GM23338 (cell line): ENCODE measurements at regions not wholly inside any gene's neighbourhood (a gene's known extent, or its start where the extent isn't known, plus 50 kb on each side); places are given as distances from the start of the nearest gene placed in this dataset.

ENCODE experiments used
- ATAC-seq: fragments of 200-7000 bp; cut with Tn5 transposase; 3 replicates; pipeline ENCODE4 v1.9.1; 2020
- DNase-seq: peaks from one replicate; pipeline ENCODE4 v3.0.0-alpha.2; 2015; ENCODE audit warnings: low spot score
- H2AFZ ChIP-seq: fragments of 200-600 bp; sonication (generic); 2 replicates; pipeline ENCODE4 v1.8.0; 2016; ENCODE audit warnings: antibody characterized with exemption, mild to moderate bottlenecking, moderate library complexity
- H3F3A ChIP-seq: fragments of 200-600 bp; sonication (generic); replicated peaks from 2 replicates; pipeline ENCODE4 v1.8.0; 2017; ENCODE audit warnings: antibody characterized with exemption, mixed run types, low read depth
- H3K27ac ChIP-seq: fragments of 200-600 bp; sonication (generic); 2 replicates; pipeline ENCODE4 v1.6.1; 2016; ENCODE audit warnings: low read depth
- H3K27me3 ChIP-seq: fragments of 200-600 bp; sonication (generic); 2 replicates; pipeline ENCODE4 v1.8.0; 2016; ENCODE audit warnings: mild to moderate bottlenecking, mixed run types, moderate library complexity; ENCODE audit not compliant: insufficient read depth
- H3K36me3 ChIP-seq: fragments of 200-600 bp; sonication (generic); 2 replicates; pipeline ENCODE4 v1.8.0; 2016; ENCODE audit warnings: mild to moderate bottlenecking; ENCODE audit not compliant: insufficient read depth
- H3K4me1 ChIP-seq: fragments of 200-600 bp; sonication (generic); 2 replicates; pipeline ENCODE4 v1.8.0; 2016; ENCODE audit warnings: mild to moderate bottlenecking, moderate library complexity; ENCODE audit not compliant: insufficient read depth
- H3K4me2 ChIP-seq: fragments of 200-600 bp; sonication (generic); 2 replicates; pipeline ENCODE4 v1.7.1; 2017; ENCODE audit warnings: mixed run types
- H3K4me3 ChIP-seq: fragments of 200-600 bp; sonication (generic); 2 replicates; pipeline ENCODE4 v1.6.1; 2016; ENCODE audit warnings: mixed run types
- H3K79me2 ChIP-seq: fragments of 200-600 bp; sonication (generic); replicated peaks from 2 replicates; pipeline ENCODE4 v1.8.0; 2017; ENCODE audit warnings: mild to moderate bottlenecking; ENCODE audit not compliant: insufficient read depth
- H3K9me2 ChIP-seq: fragments of 200-600 bp; sonication (generic); 2 replicates; pipeline ENCODE4 v1.8.0; 2017; ENCODE audit not compliant: insufficient read depth
- H4K20me1 ChIP-seq: fragments of 200-600 bp; sonication (generic); replicated peaks from 2 replicates; pipeline ENCODE4 v1.8.0; 2017; ENCODE audit warnings: mild to moderate bottlenecking; ENCODE audit not compliant: insufficient read depth
- H3K27ac Mint-ChIP-seq: 2 replicates; pipeline ENCODE4 v1.8.0; 2020; ENCODE audit warnings: inconsistent platforms, mild to moderate bottlenecking, moderate library complexity, mixed read lengths
- H3K27me3 Mint-ChIP-seq: 3 replicates; pipeline ENCODE4 v1.8.0; 2022; ENCODE audit warnings: low read depth, mild to moderate bottlenecking, moderate library complexity, mixed read lengths, inconsistent platforms; ENCODE audit not compliant: insufficient read depth, poor library complexity
- H3K36me3 Mint-ChIP-seq: 3 replicates; pipeline ENCODE4 v1.8.0; 2021; ENCODE audit warnings: low read depth, mild to moderate bottlenecking, inconsistent platforms, moderate library complexity, mixed read lengths
- H3K4me1 Mint-ChIP-seq: 3 replicates; pipeline ENCODE4 v1.8.0; 2020; ENCODE audit warnings: mild to moderate bottlenecking, inconsistent platforms, mixed read lengths
- H3K4me3 Mint-ChIP-seq: 3 replicates; pipeline ENCODE4 v1.8.0; 2021; ENCODE audit warnings: moderate library complexity, mild to moderate bottlenecking, inconsistent platforms, mixed read lengths
- H3K9me3 Mint-ChIP-seq: 3 replicates; pipeline ENCODE4 v1.8.0; 2020; ENCODE audit warnings: moderate library complexity, mild to moderate bottlenecking, inconsistent platforms, mixed read lengths
- CREB1 ChIP-seq: fragments of 250-450 bp; sonication (Bioruptor Pico); IDR thresholded peaks from 2 replicates; pipeline ENCODE4 v1.5.0; 2020; ENCODE audit warnings: low read depth, mild to moderate bottlenecking, moderate library complexity
- ETS1 ChIP-seq: IDR thresholded peaks from 2 replicates; pipeline ENCODE4 v1.6.1; 2016; ENCODE audit warnings: antibody characterized with exemption
- EZH2 ChIP-seq: fragments of 200-600 bp; sonication (generic); IDR thresholded peaks from one replicate; pipeline ENCODE4 v1.8.0; 2017; ENCODE audit warnings: antibody characterized with exemption, mild to moderate bottlenecking, low read depth; ENCODE audit not compliant: unreplicated experiment
- JUNB ChIP-seq: IDR thresholded peaks from one replicate; pipeline ENCODE4 v1.6.1; 2016; ENCODE audit warnings: antibody characterized with exemption; ENCODE audit not compliant: unreplicated experiment
- REST ChIP-seq: IDR thresholded peaks from one replicate; pipeline ENCODE4 v1.6.1; 2018; ENCODE audit warnings: antibody characterized with exemption; ENCODE audit not compliant: unreplicated experiment
- STAT1 ChIP-seq: IDR thresholded peaks from one replicate; pipeline ENCODE4 v1.6.1; 2016; ENCODE audit warnings: antibody characterized with exemption; ENCODE audit not compliant: unreplicated experiment
- ZNF114 ChIP-seq: fragments of 250-450 bp; sonication (Bioruptor Pico); IDR thresholded peaks from 2 replicates; pipeline ENCODE4 v1.5.0; 2020; ENCODE audit warnings: mild to moderate bottlenecking, moderate library complexity
- ZNF331 ChIP-seq: fragments of 250-450 bp; sonication (Bioruptor Pico); IDR thresholded peaks from 2 replicates; pipeline ENCODE4 v1.5.0; 2020; ENCODE audit warnings: low read depth, mild to moderate bottlenecking, moderate library complexity

- Mint-ChIP-seq H3K4me3 (no peak overlapping the region), H3K36me3 (peaks cover 56% of the 10 kb centered on the region), H3K27me3 (peaks cover 9% of the 10 kb centered on the region), H3K27ac (no peak overlapping the region), H3K9me3 (peaks cover 12% of the 10 kb centered on the region; the same call in 2 of the 3 replicates), H3K4me1 (peaks cover 39% of the 10 kb centered on the region)
- peak overlapping the region; percentile 11; the same call in 1 of the 2 replicates for H3K4me2 ChIP-seq
- H3K27ac ChIP-seq, result peak overlapping the region; percentile 33
- H3K9me2 ChIP-seq, result peaks cover 4% of the 10 kb centered on the region; the same call in 1 of the 2 replicates
- peaks cover 20% of the 10 kb centered on the region for H3K4me1 ChIP-seq
- H3F3A ChIP-seq, result no peaks in the 10 kb centered on the region
- no peak for TF ChIP-seq ETS1
- no peak for TF ChIP-seq STAT1
- no peak for TF ChIP-seq ZNF114 (CRISPR knock-in tag)
- no peak for TF ChIP-seq EZH2
- no peak overlapping the region for H3K4me3 ChIP-seq
- no peaks in the 10 kb centered on the region for H3K27me3 ChIP-seq
- DNase-seq (no peak), ATAC-seq (peak; percentile 41)
- no peaks in the 10 kb centered on the region for H4K20me1 ChIP-seq
- H2AFZ ChIP-seq, result no peak overlapping the region
- H3K36me3 ChIP-seq, result no peaks in the 10 kb centered on the region
- H3K79me2 ChIP-seq, result no peaks in the 10 kb centered on the region
These were observed 124.4 kb upstream of the ADCY2 start for GRCh38 chr5:7271435-7272084.

- Histone ChIP-seq H3K79me2 (no peaks in the 10 kb centered on the region), H3F3A (no peaks in the 10 kb centered on the region), H3K36me3 (no peaks in the 10 kb centered on the region), H2AFZ (no peak overlapping the region), H3K4me2 (no peak overlapping the region), H3K27me3 (no peaks in the 10 kb centered on the region), H3K4me3 (no peak overlapping the region), H3K4me1 (peaks cover 20% of the 10 kb centered on the region), H3K9me2 (peaks cover 4% of the 10 kb centered on the region; the same call in 1 of the 2 replicates), H3K27ac (no peak overlapping the region), H4K20me1 (no peaks in the 10 kb centered on the region)
- peaks cover 52% of the 10 kb centered on the region for H3K36me3 Mint-ChIP-seq
- DNase-seq, result no peak
- no peak overlapping the region for H3K27ac Mint-ChIP-seq
- H3K27me3 Mint-ChIP-seq, result peaks cover 7% of the 10 kb centered on the region
- peaks cover 12% of the 10 kb centered on the region; the same call in 2 of the 3 replicates for H3K9me3 Mint-ChIP-seq
- H3K4me3 Mint-ChIP-seq, result no peak overlapping the region
- H3K4me1 Mint-ChIP-seq, result peaks cover 34% of the 10 kb centered on the region
- ATAC-seq, result no peak
- no peak for TF ChIP-seq STAT1
- TF ChIP-seq JUNB, result no peak
- no peak for TF ChIP-seq REST
- TF ChIP-seq ZNF331 (CRISPR knock-in tag), result no peak
- TF ChIP-seq ETS1, result no peak
- no peak for TF ChIP-seq CREB1 (CRISPR knock-in tag)
These were observed 123.5 kb upstream of the ADCY2 start for GRCh38 chr5:7272408-7272965.
